ENCODE measurements at regions not wholly inside any gene's neighbourhood (a gene's known extent, or its start where the extent isn't known, plus 50 kb on each side); places are given as distances from the start of the nearest gene placed in this dataset.
"Not testable (repeated sequence)": the region's sequence is repeated elsewhere in the genome, so short reads cannot be mapped to it uniquely, and the experiment has no call there.

- DNase-seq (ENCODE audit: low read depth, low spot score): no peak
Measured at GRCh38 chr20:41726727-41727126, 108.5 kb upstream of the CHD6 start.

GRCh38 chr20:41719151-41719550, 101.0 kb upstream of the CHD6 start:
- DNase-seq (ENCODE audit: low read depth, low spot score): no peak

- DNase-seq (ENCODE audit: low read depth, low spot score): no peak
Measured at GRCh38 chr20:41717483-41717882, 99.3 kb upstream of the CHD6 start.

GRCh38 chr20:41716911-41717310, 98.7 kb upstream of the CHD6 start:
- DNase-seq (ENCODE audit: low read depth, low spot score): no peak

DNA sequence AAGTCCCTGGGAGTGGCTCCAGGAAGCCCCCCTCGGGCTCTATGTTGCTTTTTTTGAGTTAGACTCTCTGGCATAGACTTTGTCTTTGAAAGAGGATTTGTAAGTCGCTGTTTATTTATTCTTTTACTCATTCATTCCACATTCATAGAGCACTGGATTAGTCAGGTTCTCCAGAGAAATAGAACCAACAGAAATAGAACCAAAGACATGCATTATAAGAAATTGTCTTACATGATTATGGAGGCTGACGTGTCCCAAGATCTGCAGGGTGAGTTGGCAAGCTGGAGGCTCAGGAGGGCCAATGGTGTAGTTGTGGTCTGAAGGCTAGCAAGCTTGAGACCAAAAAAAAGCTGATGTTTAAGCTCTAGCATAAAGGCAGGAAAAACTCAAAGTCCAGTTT, 98.3 kb upstream of the CHD6 start:
- no peak for DNase-seq (ENCODE audit: low read depth, low spot score)

DNA sequence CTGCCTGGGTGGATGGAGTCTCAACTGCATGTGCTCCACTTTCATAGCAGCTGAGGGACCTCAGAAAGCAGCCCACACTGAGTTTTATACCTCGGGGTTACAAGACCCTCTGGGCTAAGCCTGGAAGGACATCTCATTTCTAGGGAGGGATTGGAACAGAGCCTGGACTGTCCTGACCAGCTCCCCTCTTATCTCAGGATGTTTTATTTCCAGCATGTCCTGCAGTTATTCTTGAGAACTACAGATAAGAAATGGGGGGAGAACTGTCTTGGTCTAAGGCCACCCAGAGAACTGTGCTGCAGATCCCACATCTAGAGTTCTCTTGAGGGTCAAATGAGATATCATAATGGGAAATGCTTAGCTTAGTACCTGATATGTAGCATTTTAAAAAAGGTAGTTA, 97.3 kb upstream of the CHD6 start:
- DNase-seq (ENCODE audit: low read depth, low spot score): no peak

- no peak for DNase-seq (ENCODE audit: low read depth, low spot score)
Measured at GRCh38 chr20:41714030-41714429, 95.9 kb upstream of the CHD6 start.

DNA sequence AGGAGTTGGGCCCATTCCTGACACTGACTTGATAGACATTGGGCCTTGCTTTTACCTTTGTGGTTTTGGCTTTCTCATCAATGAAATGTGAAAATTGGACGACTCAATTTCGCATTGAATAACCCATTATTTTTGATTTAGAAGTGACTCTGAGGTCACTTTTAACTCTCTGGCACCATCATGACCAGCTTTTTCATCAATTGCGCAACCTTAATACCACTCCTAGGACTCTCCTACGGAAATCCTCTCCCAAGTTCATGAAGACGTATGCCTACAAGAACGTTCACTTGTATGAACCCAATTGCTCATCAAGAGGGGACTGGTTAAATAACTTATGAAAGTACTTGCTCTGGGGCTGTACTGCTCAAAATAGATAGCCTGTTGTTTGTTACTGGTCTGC, 86.7 kb upstream of the CHD6 start:
- no peak for DNase-seq (ENCODE audit: low read depth, low spot score)

DNA sequence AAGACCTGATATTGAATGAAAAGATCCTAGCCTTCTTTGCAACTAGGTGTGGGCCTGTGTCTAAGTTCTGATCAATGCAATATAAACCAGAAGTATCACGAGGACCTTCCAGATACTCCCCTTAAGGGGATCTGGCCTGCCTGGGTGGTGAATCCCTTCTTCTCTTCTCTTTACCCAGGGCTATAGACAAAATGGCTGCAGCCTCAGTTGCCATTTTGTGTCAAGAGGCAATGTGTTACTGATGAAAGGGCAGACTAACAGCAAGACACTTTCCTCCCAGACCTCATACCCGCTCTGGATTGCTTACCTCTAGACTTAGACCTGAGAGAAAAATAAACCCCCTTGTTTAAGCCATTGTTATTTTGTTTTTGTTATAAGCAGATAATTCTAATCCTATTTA, 84.5 kb upstream of the CHD6 start:
- no peak for DNase-seq (ENCODE audit: low read depth, low spot score)

DNA sequence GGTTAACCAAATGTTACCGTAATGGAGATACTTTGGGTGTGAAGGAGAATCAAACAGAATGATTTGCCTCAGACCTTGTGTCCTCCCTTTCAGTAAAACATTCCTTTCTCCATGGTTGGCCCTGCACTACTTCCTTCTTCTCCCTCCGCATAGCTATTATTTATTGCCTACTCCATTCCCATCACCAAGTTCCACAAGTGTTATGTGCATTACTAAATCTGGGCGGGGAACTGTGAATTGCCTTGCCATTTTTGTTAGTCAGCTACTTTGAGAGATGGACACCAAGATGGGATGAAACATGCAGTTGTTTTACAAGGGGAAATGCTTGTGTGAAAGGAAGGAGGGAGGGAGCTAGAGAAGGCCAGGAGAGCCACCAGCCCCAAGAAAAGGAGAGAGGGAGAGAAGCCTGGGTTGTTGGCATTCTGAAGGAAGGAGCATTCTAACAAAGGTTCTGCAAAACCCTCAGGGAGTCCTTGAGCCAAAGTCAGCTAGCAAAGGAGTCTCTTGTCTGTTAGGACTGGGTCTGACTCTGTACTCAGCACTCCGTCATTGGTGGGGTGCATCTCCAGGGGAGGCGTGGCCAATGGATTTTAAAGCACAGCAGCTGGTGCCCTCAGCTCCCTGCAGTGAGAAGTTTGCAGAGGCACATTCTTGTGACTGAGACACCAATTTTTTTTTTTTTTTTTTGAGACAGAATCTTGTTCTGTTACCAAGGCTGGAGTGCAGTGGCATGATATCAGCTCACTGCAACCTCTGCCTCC, 83.6 kb upstream of the CHD6 start:
- DNase-seq (ENCODE audit: low read depth, low spot score): no peak

DNA sequence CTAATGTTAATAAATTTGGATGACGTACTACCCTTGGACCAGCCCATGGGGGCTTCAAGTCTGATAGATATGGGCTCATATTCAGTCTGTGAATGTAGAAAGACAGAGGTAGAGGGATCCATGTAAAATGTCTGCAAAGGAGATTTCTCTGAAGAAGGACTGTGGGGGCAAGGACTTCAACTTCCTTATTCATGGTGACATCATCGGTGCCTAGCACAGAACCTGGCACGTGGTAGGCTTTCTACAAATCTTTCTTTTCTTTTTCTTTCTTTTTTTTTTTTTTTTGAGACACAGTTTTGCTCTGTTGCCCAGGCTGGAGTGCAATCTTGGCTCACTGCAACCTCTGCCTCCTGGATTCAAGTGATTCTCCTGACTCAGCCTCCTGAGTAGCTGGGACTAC, 81.5 kb upstream of the CHD6 start:
- DNase-seq (ENCODE audit: low read depth, low spot score): not testable (repeated sequence)

GRCh38 chr20:41697861-41698559, 79.8 kb upstream of the CHD6 start:
- no peak for DNase-seq (ENCODE audit: low read depth, low spot score)

GRCh38 chr20:41696428-41696827, 78.3 kb upstream of the CHD6 start:
- no peak for DNase-seq (ENCODE audit: low read depth, low spot score)

DNA sequence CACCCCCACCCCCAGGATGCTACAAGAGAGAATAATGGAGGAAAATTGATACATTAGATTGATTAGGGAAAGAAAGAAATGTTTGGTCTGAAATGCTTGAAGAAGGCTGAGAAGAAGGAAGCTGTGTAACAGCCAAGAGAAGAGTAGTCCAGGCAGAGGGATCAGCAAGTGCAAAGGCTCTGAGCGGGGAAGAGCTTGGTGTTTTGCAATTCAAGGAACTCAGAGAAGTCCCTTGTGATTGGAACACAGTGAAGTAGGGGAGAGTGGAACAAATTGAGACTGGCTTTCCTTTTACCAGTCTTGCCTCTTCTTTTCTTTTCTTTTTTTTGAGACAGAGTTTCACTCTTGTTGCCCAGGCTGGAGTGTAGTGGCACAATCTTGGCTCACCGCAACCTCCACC, 76.6 kb upstream of the CHD6 start:
- no peak for DNase-seq (ENCODE audit: low read depth, low spot score)

DNA sequence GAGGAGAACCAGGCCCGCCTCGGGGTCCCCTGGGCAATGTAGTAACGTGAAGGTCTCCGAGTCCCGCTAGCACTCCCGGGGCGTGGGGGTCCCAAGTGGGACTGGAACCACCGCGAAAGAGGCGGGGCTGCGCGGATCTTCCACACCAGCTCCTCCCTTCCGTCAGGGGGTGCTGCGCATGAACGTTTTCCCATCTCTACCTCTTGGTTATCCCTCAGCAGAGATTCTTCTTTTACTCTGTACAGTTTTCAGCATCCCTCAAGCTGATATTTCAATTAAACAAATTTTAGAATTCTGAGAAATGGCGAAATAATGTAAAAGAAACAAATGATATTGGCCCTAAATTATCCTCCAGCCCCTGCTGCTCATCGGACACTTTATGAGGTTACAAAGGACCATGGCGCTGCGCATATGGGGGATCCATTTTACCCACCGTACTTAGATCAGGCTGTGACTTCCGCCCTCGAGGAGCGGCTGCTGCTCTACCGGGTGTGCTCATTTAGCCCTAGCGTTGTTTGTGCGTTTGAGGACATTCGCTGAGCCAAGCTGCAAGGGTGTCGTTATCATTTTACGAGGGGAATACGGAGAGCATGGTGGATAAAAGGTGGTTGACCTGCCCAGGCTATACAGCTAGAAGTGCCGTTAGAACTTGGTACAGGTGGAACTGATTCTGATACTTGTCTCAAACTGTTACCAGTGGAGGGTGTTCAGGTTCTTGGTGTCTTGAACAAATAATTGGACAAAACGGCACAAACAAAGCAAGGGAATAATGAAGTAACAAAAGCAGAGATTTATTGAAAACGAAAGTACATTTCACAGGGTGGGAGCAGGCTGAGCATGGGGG, 75.2 kb upstream of the CHD6 start:
- DNase-seq (ENCODE audit: low read depth, low spot score): peak; percentile 69

DNA sequence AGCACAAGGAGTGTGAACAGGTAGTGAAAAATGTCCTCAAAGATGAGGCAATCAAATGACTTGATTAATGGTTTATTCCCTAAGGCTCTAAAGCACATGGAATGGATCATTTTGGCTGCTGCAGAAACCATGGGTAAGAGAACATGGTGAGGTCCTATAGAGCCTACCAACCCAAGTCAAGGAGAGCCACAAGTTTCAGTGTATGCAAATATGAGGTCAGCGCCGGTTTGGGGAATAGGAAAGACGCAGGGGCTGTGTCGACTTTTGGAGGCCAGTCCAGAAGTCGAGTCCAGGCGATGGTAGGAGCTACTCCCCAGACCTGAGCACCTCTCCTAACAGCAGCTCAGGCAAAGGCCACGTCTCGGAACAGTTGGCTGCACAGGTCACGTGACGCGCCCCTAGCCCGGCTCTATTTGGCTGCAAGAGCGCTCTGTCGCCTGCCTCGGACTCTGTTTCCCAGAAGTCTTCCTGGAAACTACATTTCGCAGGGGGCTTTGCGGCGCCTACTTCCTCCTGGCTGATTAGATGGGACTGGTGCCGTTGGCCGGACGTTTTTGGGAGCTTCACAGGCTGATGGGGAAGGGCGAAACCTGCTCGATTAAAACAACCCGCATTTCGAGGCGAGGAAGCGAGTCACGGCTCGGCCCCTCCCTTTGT, 74.4 kb upstream of the CHD6 start:
- DNase-seq (ENCODE audit: low read depth, low spot score): peak; percentile 11

- no peak for DNase-seq (ENCODE audit: low read depth, low spot score)
Measured at GRCh38 chr20:41691443-41691842, 73.3 kb upstream of the CHD6 start.

- no peak for DNase-seq (ENCODE audit: low read depth, low spot score)
Measured at GRCh38 chr20:41690702-41691101, 72.5 kb upstream of the CHD6 start.

DNA sequence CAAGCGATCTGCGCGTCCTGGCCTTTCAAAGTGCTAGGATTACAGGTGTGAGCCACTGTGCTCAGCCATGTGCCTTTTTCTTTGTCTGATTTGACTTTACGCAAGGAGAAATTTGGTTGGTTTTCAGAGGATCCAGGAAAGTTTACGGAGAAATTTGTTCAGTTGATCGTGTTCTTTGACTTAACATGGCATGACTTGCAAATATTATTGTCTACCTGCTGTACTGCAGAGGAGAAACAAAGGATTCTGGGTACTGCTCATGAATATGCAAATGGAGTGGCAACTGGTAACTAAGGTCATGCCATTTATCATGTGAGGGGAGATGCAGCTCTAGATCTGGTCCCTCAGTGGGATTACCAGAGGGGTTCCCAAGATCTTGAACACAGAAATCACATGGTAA, 68.8 kb upstream of the CHD6 start:
- no peak for DNase-seq (ENCODE audit: low read depth, low spot score)

DNA sequence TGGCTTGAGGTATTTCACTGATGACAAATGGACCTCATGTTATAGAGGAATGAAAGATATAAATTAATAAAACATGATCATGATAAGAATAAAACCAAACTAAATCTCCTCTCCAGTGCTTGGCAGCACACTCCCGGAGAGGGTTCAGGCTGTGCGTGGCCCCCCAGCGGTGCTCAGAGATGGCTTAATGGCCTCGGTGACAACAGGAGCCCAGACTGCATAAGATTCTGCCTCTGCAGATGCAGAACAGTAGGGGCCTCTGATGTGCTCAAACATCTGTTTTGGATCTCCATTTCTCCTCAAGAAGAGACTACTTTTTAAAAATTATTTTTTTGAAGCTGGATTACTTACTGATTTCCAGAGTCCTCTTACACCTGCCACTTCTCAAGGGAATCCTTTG, 67.0 kb upstream of the CHD6 start:
- DNase-seq (ENCODE audit: low read depth, low spot score): not testable (repeated sequence)

- DNase-seq (ENCODE audit: low read depth, low spot score): no peak
Measured at GRCh38 chr20:41678799-41679198, 60.6 kb upstream of the CHD6 start.

DNA sequence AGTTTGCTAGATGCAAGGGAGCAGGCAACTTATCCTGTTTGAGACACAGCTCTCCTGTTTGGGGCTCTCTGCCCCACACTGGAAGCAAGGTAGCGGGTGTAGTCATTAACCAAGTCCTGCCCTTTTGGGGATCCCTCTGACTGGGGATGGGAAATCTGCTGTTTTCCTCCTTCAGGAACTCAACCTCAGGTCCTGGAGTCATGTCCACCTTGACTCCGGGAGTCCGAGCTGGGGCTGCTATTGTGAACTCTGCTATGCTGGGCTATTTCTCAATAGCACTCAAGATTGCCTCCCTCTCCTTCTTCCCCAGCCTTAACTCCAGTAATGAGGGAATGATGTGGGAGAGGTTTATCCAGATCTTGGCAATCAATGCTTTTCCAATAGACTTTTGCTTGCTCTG, 54.1 kb upstream of the CHD6 start:
- DNase-seq (ENCODE audit: low read depth, low spot score): no peak
